WTC11 (cell line): ENCODE measurements at regions not wholly inside any gene's neighbourhood (a gene's known extent, or its start where the extent isn't known, plus 50 kb on each side); places are given as distances from the start of the nearest gene placed in this dataset.

Experiments used
- ATAC-seq: fragments of 200-7000 bp; cut with Tn5 transposase; 2 replicates; pipeline ENCODE4 v1.10.0; 2021; ENCODE audit warnings: mild to moderate bottlenecking, moderate library complexity
- CTCF ChIA-PET: fragments of 300-600 bp; sonication (Branson Sonifier 250); formaldehyde crosslinking; loops from one replicate; lab custom pipeline; 2021; ENCODE audit warnings: antibody characterized with exemption; lab: Charles Lee
- POLR2A ChIA-PET: fragments of 350-600 bp; sonication (Branson Sonifier 250); formaldehyde crosslinking; loops from one replicate; lab custom pipeline; 2021; ENCODE audit warnings: antibody characterized with exemption; lab: Charles Lee
- DNase-seq: peaks from one replicate; pipeline ENCODE4 v3.0.0; 2021; ENCODE audit warnings: low spot score
- H3K27ac Mint-ChIP-seq: 2 replicates; pipeline ENCODE4 v1.8.0; 2021; ENCODE audit warnings: mixed read lengths
- H3K27me3 Mint-ChIP-seq: 2 replicates; pipeline ENCODE4 v1.8.0; 2021; ENCODE audit warnings: low read depth, mild to moderate bottlenecking, moderate library complexity, mixed read lengths
- H3K36me3 Mint-ChIP-seq: 2 replicates; pipeline ENCODE4 v1.8.0; 2021; ENCODE audit warnings: mixed read lengths
- H3K4me1 Mint-ChIP-seq: 2 replicates; pipeline ENCODE4 v1.8.0; 2022; ENCODE audit warnings: mixed read lengths
- H3K4me3 Mint-ChIP-seq: 2 replicates; pipeline ENCODE4 v1.8.0; 2021; ENCODE audit warnings: mild to moderate bottlenecking, moderate library complexity, mixed read lengths
- H3K9me3 Mint-ChIP-seq: 2 replicates; pipeline ENCODE4 v1.8.0; 2021; ENCODE audit warnings: mixed read lengths
- ATF1 ChIP-seq: sonication (generic); formaldehyde crosslinking; IDR thresholded peaks from 2 replicates; pipeline ENCODE4 v1.8.1; 2023; ENCODE audit warnings: mild to moderate bottlenecking, moderate library complexity, missing genetic modification reagents
- CREB1 ChIP-seq: sonication (generic); formaldehyde crosslinking; IDR thresholded peaks from 2 replicates; pipeline ENCODE4 v1.8.0; 2023; ENCODE audit warnings: mild to moderate bottlenecking, missing genetic modification reagents
- ELF4 ChIP-seq: sonication (generic); formaldehyde crosslinking; IDR thresholded peaks from 2 replicates; pipeline ENCODE4 v1.8.1; 2022; ENCODE audit warnings: low read depth, mild to moderate bottlenecking, moderate library complexity, missing genetic modification reagents
- FOXJ3 ChIP-seq: sonication (generic); formaldehyde crosslinking; IDR thresholded peaks from 2 replicates; pipeline ENCODE4 v1.9.0; 2021; ENCODE audit warnings: missing genetic modification reagents, mild to moderate bottlenecking, borderline replicate concordance
- GABPB1 ChIP-seq: sonication (generic); formaldehyde crosslinking; IDR thresholded peaks from 2 replicates; pipeline ENCODE4 v1.8.1; 2023; ENCODE audit warnings: mild to moderate bottlenecking, missing genetic modification reagents
- HMGA2 ChIP-seq: fragments of 250-450 bp; sonication (Bioruptor Pico); IDR thresholded peaks from 2 replicates; pipeline ENCODE4 v1.4.0; 2021; ENCODE audit warnings: mild to moderate bottlenecking, moderate library complexity
- IRF2 ChIP-seq: sonication (generic); formaldehyde crosslinking; IDR thresholded peaks from 2 replicates; pipeline ENCODE4 v1.8.0; 2022; ENCODE audit warnings: low read depth, missing genetic modification reagents, borderline replicate concordance
- JUN ChIP-seq: sonication (generic); formaldehyde crosslinking; IDR thresholded peaks from 2 replicates; pipeline ENCODE4 v1.8.0; 2023; ENCODE audit warnings: mild to moderate bottlenecking, missing genetic modification reagents
- KAT7 ChIP-seq: sonication (generic); formaldehyde crosslinking; IDR thresholded peaks from 2 replicates; pipeline ENCODE4 v1.8.1; 2023; ENCODE audit warnings: missing genetic modification reagents, mild to moderate bottlenecking, borderline replicate concordance
- MYBL2 ChIP-seq: sonication (generic); formaldehyde crosslinking; IDR thresholded peaks from 2 replicates; pipeline ENCODE4 v1.8.1; 2023; ENCODE audit warnings: mild to moderate bottlenecking, moderate library complexity, missing genetic modification reagents
- NFYB ChIP-seq: sonication (generic); formaldehyde crosslinking; conservative IDR thresholded peaks from 2 replicates; pipeline ENCODE4 v1.8.0; 2022; ENCODE audit warnings: low read depth, missing genetic modification reagents
- PRRX2 ChIP-seq: fragments of 250-450 bp; sonication (Bioruptor Pico); IDR thresholded peaks from 2 replicates; pipeline ENCODE4 v1.8.0; 2021; ENCODE audit warnings: mild to moderate bottlenecking
- SP1 ChIP-seq: sonication (generic); formaldehyde crosslinking; conservative IDR thresholded peaks from 2 replicates; pipeline ENCODE4 v1.8.1; 2022; ENCODE audit warnings: missing genetic modification reagents
- TP53 ChIP-seq: sonication (generic); formaldehyde crosslinking; IDR thresholded peaks from 2 replicates; pipeline ENCODE4 v1.8.1; 2023; ENCODE audit warnings: mild to moderate bottlenecking, missing genetic modification reagents
- ZNF219 ChIP-seq: sonication (generic); formaldehyde crosslinking; IDR thresholded peaks from 2 replicates; pipeline ENCODE4 v1.8.0; 2023; ENCODE audit warnings: missing genetic modification reagents, mild to moderate bottlenecking, borderline replicate concordance
- ZNF423 ChIP-seq: fragments of 250-450 bp; sonication (Bioruptor Pico); IDR thresholded peaks from 2 replicates; pipeline ENCODE4 v2.1.2; 2022; ENCODE audit warnings: mild to moderate bottlenecking, moderate library complexity
- TF ChIP-seq, protein P1 (sequence below): sonication (generic); formaldehyde crosslinking; IDR thresholded peaks from 2 replicates; pipeline ENCODE4 v1.8.0; 2023; ENCODE audit warnings: missing genetic modification reagents
- TF ChIP-seq, protein P2 (sequence below): fragments of 250-450 bp; sonication (Bioruptor Pico); IDR thresholded peaks from 2 replicates; pipeline ENCODE4 v1.8.0; 2021; ENCODE audit warnings: mild to moderate bottlenecking

DNA sequence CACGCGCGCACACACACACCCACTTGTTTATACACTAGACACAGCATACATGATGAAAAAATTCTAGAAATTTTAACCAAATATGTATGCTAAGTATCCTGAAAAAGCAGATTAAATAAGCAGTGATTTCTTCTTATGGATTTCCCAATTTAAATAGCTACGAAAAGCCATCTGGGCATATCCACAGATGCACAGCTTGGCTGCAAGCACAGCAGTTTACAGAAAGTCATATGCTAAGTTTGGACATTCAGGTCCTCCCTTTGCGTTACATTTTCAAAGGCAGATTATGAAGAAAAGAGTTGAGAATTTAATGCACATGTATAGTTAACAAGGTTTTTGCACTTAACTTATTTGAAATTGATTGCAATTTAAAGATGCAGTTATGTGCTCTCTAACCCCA lies 542.2 kb upstream of the EPHA5 start:
- Mint-ChIP-seq H3K27ac (no peak overlapping the region), H3K27me3 (no peaks in the 10 kb centered on the region), H3K4me3 (no peak overlapping the region), H3K36me3 (no peaks in the 10 kb centered on the region; the same call in 1 of the 2 replicates), H3K9me3 (peaks cover 16% of the 10 kb centered on the region), H3K4me1 (no peaks in the 10 kb centered on the region)
- TF ChIP-seq KAT7 (CRISPR knock-in tag) (no peak), FOXJ3 (CRISPR knock-in tag) (no peak), PRRX2 (CRISPR knock-in tag) (no peak), TP53 (CRISPR knock-in tag) (no peak), SP1 (CRISPR knock-in tag) (no peak), JUN (CRISPR knock-in tag) (no peak)
- TF ChIP-seq, protein P1, sequence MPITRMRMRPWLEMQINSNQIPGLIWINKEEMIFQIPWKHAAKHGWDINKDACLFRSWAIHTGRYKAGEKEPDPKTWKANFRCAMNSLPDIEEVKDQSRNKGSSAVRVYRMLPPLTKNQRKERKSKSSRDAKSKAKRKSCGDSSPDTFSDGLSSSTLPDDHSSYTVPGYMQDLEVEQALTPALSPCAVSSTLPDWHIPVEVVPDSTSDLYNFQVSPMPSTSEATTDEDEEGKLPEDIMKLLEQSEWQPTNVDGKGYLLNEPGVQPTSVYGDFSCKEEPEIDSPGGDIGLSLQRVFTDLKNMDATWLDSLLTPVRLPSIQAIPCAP (CRISPR knock-in tag), result no peak
- DNase-seq (no peak), ATAC-seq (no peak)
- CTCF ChIA-PET, result no interaction called here
- POLR2A ChIA-PET, result no interaction called here

DNA sequence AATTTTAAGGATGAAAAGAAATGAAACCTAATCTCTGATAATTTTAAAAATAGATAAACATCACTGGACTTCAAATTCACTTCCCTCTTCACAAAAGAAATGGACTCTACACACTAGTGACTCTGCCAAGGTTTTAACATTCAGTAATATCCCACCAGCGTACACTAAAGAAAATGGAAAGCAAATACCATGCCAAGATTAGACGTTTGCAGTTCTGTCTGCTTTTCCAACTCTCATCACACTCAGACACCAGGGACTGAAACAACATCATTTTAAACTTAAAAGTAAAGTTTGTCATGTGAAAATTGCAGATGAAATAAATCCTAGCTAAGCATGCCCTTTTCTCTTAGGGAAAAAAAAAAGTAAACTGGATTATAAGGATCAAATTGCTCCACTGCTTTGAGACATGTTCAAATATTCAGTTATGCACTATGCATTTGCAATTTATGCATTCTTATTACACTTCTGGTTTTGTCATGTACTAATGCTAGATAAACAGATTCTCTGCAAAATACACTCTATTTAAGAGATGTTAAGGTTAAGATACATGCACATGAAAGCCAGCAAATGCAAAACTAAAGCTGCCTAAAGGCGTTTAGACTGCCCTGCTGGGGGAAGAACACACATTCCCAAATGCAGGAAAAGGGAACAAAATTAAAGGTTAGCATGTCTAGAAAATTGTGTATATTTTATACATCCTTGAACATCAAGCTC lies 534.4 kb upstream of the EPHA5 start:
- no peak overlapping the region for H3K27ac Mint-ChIP-seq
- DNase-seq, result no peak
- H3K36me3 Mint-ChIP-seq, result no peaks in the 10 kb centered on the region; the same call in 1 of the 2 replicates
- ATAC-seq, result no peak
- H3K9me3 Mint-ChIP-seq, result peaks cover 16% of the 10 kb centered on the region
- no peaks in the 10 kb centered on the region; the same call in 1 of the 2 replicates for H3K27me3 Mint-ChIP-seq
- TF ChIP-seq FOXJ3 (CRISPR knock-in tag) (no peak), ELF4 (CRISPR knock-in tag) (no peak)
- TF ChIP-seq, all 79 proteins: peak for 0
- ChIA-PET CTCF (no interaction called here), POLR2A (no interaction called here)
- Mint-ChIP-seq H3K4me1 (no peaks in the 10 kb centered on the region), H3K4me3 (no peak overlapping the region)

DNA sequence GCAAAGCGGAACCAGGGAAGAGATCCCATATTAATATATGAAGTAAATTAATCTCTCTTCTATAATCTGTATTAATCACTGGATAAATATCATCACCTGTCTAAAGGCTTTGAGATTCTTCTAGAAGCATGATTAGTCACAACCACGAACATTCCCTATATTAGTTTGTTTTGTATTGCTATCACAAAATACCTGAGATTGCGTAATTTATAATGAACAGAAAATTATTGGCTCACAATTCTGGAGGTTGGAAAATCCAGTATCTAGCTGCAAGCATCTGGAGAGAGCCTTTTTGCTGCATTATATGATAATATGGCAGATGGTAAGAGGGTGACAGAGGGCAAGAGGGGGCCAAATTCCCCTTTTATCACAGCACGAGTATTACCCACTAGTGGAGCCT lies 532.6 kb upstream of the EPHA5 start:
- Mint-ChIP-seq H3K27ac (no peak overlapping the region), H3K4me1 (no peaks in the 10 kb centered on the region), H3K9me3 (peaks cover under 1% of the 10 kb centered on the region), H3K36me3 (no peaks in the 10 kb centered on the region; the same call in 1 of the 2 replicates), H3K27me3 (no peaks in the 10 kb centered on the region; the same call in 1 of the 2 replicates), H3K4me3 (no peak overlapping the region)
- ATAC-seq (no peak), DNase-seq (no peak)
- CTCF ChIA-PET, result no interaction called here
- TF ChIP-seq ZNF423 (no peak), IRF2 (CRISPR knock-in tag) (no peak), NFYB (no peak), HMGA2 (CRISPR knock-in tag) (no peak), ZNF219 (no peak), ATF1 (CRISPR knock-in tag) (no peak), MYBL2 (CRISPR knock-in tag) (no peak), GABPB1 (no peak), JUN (CRISPR knock-in tag) (no peak)
- TF ChIP-seq, protein P2, sequence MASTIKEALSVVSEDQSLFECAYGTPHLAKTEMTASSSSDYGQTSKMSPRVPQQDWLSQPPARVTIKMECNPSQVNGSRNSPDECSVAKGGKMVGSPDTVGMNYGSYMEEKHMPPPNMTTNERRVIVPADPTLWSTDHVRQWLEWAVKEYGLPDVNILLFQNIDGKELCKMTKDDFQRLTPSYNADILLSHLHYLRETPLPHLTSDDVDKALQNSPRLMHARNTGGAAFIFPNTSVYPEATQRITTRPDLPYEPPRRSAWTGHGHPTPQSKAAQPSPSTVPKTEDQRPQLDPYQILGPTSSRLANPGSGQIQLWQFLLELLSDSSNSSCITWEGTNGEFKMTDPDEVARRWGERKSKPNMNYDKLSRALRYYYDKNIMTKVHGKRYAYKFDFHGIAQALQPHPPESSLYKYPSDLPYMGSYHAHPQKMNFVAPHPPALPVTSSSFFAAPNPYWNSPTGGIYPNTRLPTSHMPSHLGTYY, result no peak
- POLR2A ChIA-PET, result no interaction called here

DNA sequence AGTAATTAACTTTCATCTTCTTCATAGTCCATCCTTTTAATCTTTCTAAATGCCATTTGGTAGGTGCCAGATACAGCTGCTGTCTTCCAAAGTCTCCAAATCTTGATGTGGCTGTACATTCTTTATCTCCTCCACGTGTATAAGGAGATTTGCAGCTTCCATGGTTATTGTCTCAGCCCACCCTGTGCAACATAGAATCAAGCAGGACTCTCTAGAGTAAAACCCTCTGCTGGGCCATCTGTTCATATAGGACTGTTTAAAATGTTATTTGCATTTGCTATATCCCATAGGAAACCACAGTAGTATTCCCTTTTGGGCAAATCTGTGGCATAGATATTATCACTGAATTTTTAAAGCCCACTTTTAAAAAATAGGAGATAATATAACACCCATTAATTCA lies 527.2 kb upstream of the EPHA5 start:
- Mint-ChIP-seq H3K4me1 (no peaks in the 10 kb centered on the region), H3K27me3 (no peaks in the 10 kb centered on the region)

More for the DNA sequence above, 527.2 kb upstream of the EPHA5 start:
- no peak for DNase-seq
- no peak for TF ChIP-seq CREB1 (CRISPR knock-in tag)
- no peak for TF ChIP-seq IRF2 (CRISPR knock-in tag)
- H3K9me3 Mint-ChIP-seq, result no peaks in the 10 kb centered on the region
- ATAC-seq, result no peak
- H3K27ac Mint-ChIP-seq, result no peak overlapping the region
- H3K36me3 Mint-ChIP-seq, result no peaks in the 10 kb centered on the region
- no peak overlapping the region for H3K4me3 Mint-ChIP-seq
- POLR2A ChIA-PET, result no interaction called here
- CTCF ChIA-PET, result no interaction called here
